Mammary epithelial cell (primary cell): ENCODE measurements at regions not wholly inside any gene's neighbourhood (a gene's known extent, or its start where the extent isn't known, plus 50 kb on each side); places are given as distances from the start of the nearest gene placed in this dataset.

Source experiments
- CTCF ChIP-seq, 2 donors: IDR thresholded peaks in 1 of 2; conservative IDR thresholded peaks in 1 of 2; 2 replicates each; pipeline ENCODE4 v1.5.1; 2011 to 2012; ENCODE audit warnings: inconsistent platforms in 2 of 2, low read length in 2 of 2, mild to moderate bottlenecking in 2 of 2, control low read depth in 1 of 2, low read depth in 1 of 2; ENCODE audit not compliant: insufficient read depth in 1 of 2; ENCODE audit errors: extremely low read depth in 1 of 2
- EZH2 ChIP-seq: IDR thresholded peaks from 2 replicates; pipeline ENCODE4 v1.6.1; 2012; ENCODE audit warnings: low read length, inconsistent platforms, borderline replicate concordance

- TF ChIP-seq CTCF (conservative IDR thresholded peaks at IDR 0.05 in 1 of 2, IDR thresholded peaks at IDR 0.05 in 1 of 2; ENCODE audit: extremely low read depth in 1 of 2, insufficient read depth in 1 of 2, low read depth in 1 of 2, low read length in 2 of 2): no peak
- TF ChIP-seq EZH2: no peak
These were observed 86.5 kb upstream of the DIO3 start for GRCh38 chr14:101474563-101475455.
